ENCODE measurements at regions not wholly inside any gene's neighbourhood (a gene's known extent, or its start where the extent isn't known, plus 50 kb on each side); places are given as distances from the start of the nearest gene placed in this dataset.

- Histone ChIP-seq H3K9me3 (ENCODE audit: control extremely low read depth in 1 of 3, control insufficient read depth in 2 of 3, insufficient read depth in 1 of 3, low read length in 2 of 3) (no peaks in the 10 kb centered on the region), H3K79me2 (ENCODE audit: control insufficient read depth, insufficient read depth, low read length) (no peaks in the 10 kb centered on the region), H3K36me3 (replicated peaks in 1 of 2; ENCODE audit: control extremely low read depth in 1 of 2, control insufficient read depth in 1 of 2, extremely low read depth in 1 of 2, insufficient read depth in 2 of 2, low read length in 1 of 2) (no peaks in the 10 kb centered on the region), H3K9ac (ENCODE audit: low read length) (no peak overlapping the region), H3K4me2 (replicated peaks; ENCODE audit: low read depth, low read length, poor library complexity, severe bottlenecking) (no peak overlapping the region), H2AFZ (ENCODE audit: insufficient read depth, low read depth, low read length, poor library complexity, severe bottlenecking) (no peak overlapping the region), H3K4me3 (ENCODE audit: control extremely low read depth in 1 of 5, extremely low read depth in 1 of 5, insufficient read depth in 1 of 5, low read depth in 2 of 5, low read length in 4 of 5) (no peak overlapping the region), H3K27ac (ENCODE audit: low read length in 2 of 2) (no peak overlapping the region), H3K4me1 (ENCODE audit: control insufficient read depth in 2 of 2, insufficient read depth in 2 of 2, low read length in 2 of 2) (no peaks in the 10 kb centered on the region), H4K20me1 (ENCODE audit: control insufficient read depth, insufficient read depth, low read length, poor library complexity, severe bottlenecking) (no peaks in the 10 kb centered on the region), H3K27me3 (replicated peaks in 1 of 4; ENCODE audit: control extremely low read depth in 1 of 4, control insufficient read depth in 3 of 4, insufficient read depth in 4 of 4, low read length in 3 of 4) (no peaks in the 10 kb centered on the region)
- H3K27me3 Mint-ChIP-seq: no peaks in the 10 kb centered on the region
- intact Hi-C loops (cut with micrococcal nuclease): no loop called here
- H3K9me3 Mint-ChIP-seq (ENCODE audit: insufficient read depth): no peaks in the 10 kb centered on the region
- ATAC-seq (ENCODE audit: low read depth) (no peak), DNase-seq (no peak)
- CTCF ChIA-PET: no interaction called here
- POLR2A ChIA-PET: no interaction called here
- 78% methylated on average over 2 of the region's 5 CpGs for WGBS (ENCODE audit: insufficient coverage)
- H3K4me3 Mint-ChIP-seq: no peak overlapping the region
- no peak overlapping the region for H3K27ac Mint-ChIP-seq
- TF ChIP-seq, protein P1, sequence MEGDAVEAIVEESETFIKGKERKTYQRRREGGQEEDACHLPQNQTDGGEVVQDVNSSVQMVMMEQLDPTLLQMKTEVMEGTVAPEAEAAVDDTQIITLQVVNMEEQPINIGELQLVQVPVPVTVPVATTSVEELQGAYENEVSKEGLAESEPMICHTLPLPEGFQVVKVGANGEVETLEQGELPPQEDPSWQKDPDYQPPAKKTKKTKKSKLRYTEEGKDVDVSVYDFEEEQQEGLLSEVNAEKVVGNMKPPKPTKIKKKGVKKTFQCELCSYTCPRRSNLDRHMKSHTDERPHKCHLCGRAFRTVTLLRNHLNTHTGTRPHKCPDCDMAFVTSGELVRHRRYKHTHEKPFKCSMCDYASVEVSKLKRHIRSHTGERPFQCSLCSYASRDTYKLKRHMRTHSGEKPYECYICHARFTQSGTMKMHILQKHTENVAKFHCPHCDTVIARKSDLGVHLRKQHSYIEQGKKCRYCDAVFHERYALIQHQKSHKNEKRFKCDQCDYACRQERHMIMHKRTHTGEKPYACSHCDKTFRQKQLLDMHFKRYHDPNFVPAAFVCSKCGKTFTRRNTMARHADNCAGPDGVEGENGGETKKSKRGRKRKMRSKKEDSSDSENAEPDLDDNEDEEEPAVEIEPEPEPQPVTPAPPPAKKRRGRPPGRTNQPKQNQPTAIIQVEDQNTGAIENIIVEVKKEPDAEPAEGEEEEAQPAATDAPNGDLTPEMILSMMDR (IDR thresholded peaks at IDR 0.05): no peak
- no peak for TF ChIP-seq EZH2 (IDR thresholded peaks at IDR 0.05; ENCODE audit: borderline replicate concordance, insufficient read depth, low read depth, low read length, poor library complexity, severe bottlenecking)
- H3K4me1 Mint-ChIP-seq: no peaks in the 10 kb centered on the region
These were observed 68.8 kb upstream of the DAB1 start for GRCh38 chr1:57492586-57493226.

GRCh38 chr1:57489358-57490036 is 65.6 kb upstream of the DAB1 start:
- ChIA-PET CTCF (no interaction called here), POLR2A (no interaction called here)
- Mint-ChIP-seq H3K27ac (no peak overlapping the region), H3K4me3 (no peak overlapping the region), H3K4me1 (no peaks in the 10 kb centered on the region), H3K9me3 (ENCODE audit: insufficient read depth) (no peaks in the 10 kb centered on the region), H3K27me3 (no peaks in the 10 kb centered on the region)
- Histone ChIP-seq H3K4me1 (ENCODE audit: control insufficient read depth in 2 of 2, insufficient read depth in 2 of 2, low read length in 2 of 2) (no peaks in the 10 kb centered on the region), H3K9ac (ENCODE audit: low read length) (no peak overlapping the region), H3K79me2 (ENCODE audit: control insufficient read depth, insufficient read depth, low read length) (no peaks in the 10 kb centered on the region), H2AFZ (ENCODE audit: insufficient read depth, low read depth, low read length, poor library complexity, severe bottlenecking) (no peak overlapping the region), H3K27ac (ENCODE audit: low read length in 2 of 2) (no peak overlapping the region), H3K27me3 (replicated peaks in 1 of 4; ENCODE audit: control extremely low read depth in 1 of 4, control insufficient read depth in 3 of 4, insufficient read depth in 4 of 4, low read length in 3 of 4) (no peaks in the 10 kb centered on the region), H3K9me3 (ENCODE audit: control extremely low read depth in 1 of 3, control insufficient read depth in 2 of 3, insufficient read depth in 1 of 3, low read length in 2 of 3) (no peaks in the 10 kb centered on the region), H3K36me3 (replicated peaks in 1 of 2; ENCODE audit: control extremely low read depth in 1 of 2, control insufficient read depth in 1 of 2, extremely low read depth in 1 of 2, insufficient read depth in 2 of 2, low read length in 1 of 2) (no peaks in the 10 kb centered on the region), H4K20me1 (ENCODE audit: control insufficient read depth, insufficient read depth, low read length, poor library complexity, severe bottlenecking) (no peaks in the 10 kb centered on the region), H3K4me3 (ENCODE audit: control extremely low read depth in 1 of 5, extremely low read depth in 1 of 5, insufficient read depth in 1 of 5, low read depth in 2 of 5, low read length in 4 of 5) (no peak overlapping the region), H3K4me2 (replicated peaks; ENCODE audit: low read depth, low read length, poor library complexity, severe bottlenecking) (no peak overlapping the region)
- intact Hi-C loops (cut with micrococcal nuclease): no loop called here
- DNase-seq (no peak), ATAC-seq (ENCODE audit: low read depth) (no peak)
- WGBS (ENCODE audit: insufficient coverage): 44% methylated on average over 3 of the region's 5 CpGs
- TF ChIP-seq, protein P1 (IDR thresholded peaks at IDR 0.05): no peak
- no peak for TF ChIP-seq EZH2 (IDR thresholded peaks at IDR 0.05; ENCODE audit: borderline replicate concordance, insufficient read depth, low read depth, low read length, poor library complexity, severe bottlenecking)
